Left ventricle myocardium inferior (tissue), 1 donor: ENCODE measurements at regions not wholly inside any gene's neighbourhood (a gene's known extent, or its start where the extent isn't known, plus 50 kb on each side); places are given as distances from the start of the nearest gene placed in this dataset.

ENCODE experiments used
- DNase-seq: peaks from one replicate; pipeline ENCODE4 v3.0.0-alpha.2; 2020
- H3K27ac ChIP-seq: fragments of 200-600 bp; replicated peaks from 2 replicates; pipeline ENCODE4 v1.8.0; 2021
- H3K27me3 ChIP-seq: fragments of 200-600 bp; 2 replicates; pipeline ENCODE4 v1.8.0; 2021; ENCODE audit warnings: low read depth
- H3K36me3 ChIP-seq: fragments of 200-600 bp; 2 replicates; pipeline ENCODE4 v1.8.0; 2021
- H3K4me1 ChIP-seq: fragments of 200-600 bp; 2 replicates; pipeline ENCODE4 v1.8.0; 2021
- H3K4me3 ChIP-seq: fragments of 200-600 bp; 2 replicates; pipeline ENCODE4 v1.8.0; 2021; ENCODE audit warnings: mild to moderate bottlenecking, moderate library complexity
- H3K9me3 ChIP-seq: fragments of 200-600 bp; replicated peaks from 2 replicates; pipeline ENCODE4 v1.8.0; 2021
- intact Hi-C: fragments of 100-400 bp; cut with micrococcal nuclease; formaldehyde crosslinking; loops from one replicate; pipeline ENCODE4 v1.11.0; 2022
- TF ChIP-seq, protein P1 (sequence below): fragments of 200-600 bp; IDR thresholded peaks from 2 replicates; pipeline ENCODE4 v1.8.0; 2021; ENCODE audit warnings: antibody characterized with exemption, mild to moderate bottlenecking, borderline replicate concordance
- donor health status: DM: no; HTN: yes; CAD: no; lungs with severe emphysema.

GRCh38 chr16:80362816-80363215, 178.0 kb upstream of the DYNLRB2 start:
- intact Hi-C loops = no loop called here
- Histone ChIP-seq H3K9me3 (no peaks in the 10 kb centered on the region), H3K27ac (no peak overlapping the region), H3K4me3 (no peak overlapping the region), H3K27me3 (peaks cover 12% of the 10 kb centered on the region), H3K36me3 (no peaks in the 10 kb centered on the region), H3K4me1 (no peaks in the 10 kb centered on the region)
- no peak for DNase-seq
- TF ChIP-seq, protein P1, sequence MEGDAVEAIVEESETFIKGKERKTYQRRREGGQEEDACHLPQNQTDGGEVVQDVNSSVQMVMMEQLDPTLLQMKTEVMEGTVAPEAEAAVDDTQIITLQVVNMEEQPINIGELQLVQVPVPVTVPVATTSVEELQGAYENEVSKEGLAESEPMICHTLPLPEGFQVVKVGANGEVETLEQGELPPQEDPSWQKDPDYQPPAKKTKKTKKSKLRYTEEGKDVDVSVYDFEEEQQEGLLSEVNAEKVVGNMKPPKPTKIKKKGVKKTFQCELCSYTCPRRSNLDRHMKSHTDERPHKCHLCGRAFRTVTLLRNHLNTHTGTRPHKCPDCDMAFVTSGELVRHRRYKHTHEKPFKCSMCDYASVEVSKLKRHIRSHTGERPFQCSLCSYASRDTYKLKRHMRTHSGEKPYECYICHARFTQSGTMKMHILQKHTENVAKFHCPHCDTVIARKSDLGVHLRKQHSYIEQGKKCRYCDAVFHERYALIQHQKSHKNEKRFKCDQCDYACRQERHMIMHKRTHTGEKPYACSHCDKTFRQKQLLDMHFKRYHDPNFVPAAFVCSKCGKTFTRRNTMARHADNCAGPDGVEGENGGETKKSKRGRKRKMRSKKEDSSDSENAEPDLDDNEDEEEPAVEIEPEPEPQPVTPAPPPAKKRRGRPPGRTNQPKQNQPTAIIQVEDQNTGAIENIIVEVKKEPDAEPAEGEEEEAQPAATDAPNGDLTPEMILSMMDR = no peak

DNA sequence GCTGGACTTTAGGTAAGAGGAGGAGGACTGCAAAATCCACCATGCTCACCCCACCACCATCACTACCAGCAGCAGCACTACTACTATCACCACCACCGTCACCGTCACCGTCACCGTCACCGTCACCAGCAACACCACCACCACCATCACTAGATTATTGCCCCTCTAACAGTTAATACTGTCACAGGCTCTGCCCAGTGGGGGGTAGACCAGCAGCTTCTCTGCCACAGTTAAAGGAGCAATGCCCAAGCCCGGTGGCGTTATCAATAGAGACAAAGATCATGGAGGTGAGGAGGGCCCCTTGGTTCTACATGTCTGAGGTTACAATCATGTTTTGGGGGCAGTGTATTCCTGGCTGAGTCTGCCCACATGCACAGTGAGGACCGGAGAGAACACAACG, 184.4 kb upstream of the DYNLRB2 start:
- H3K36me3 ChIP-seq = no peaks in the 10 kb centered on the region
- intact Hi-C loops = no loop called here
- H3K27ac ChIP-seq = no peak overlapping the region
- no peaks in the 10 kb centered on the region for H3K4me1 ChIP-seq
- H3K4me3 ChIP-seq = no peak overlapping the region
- no peak for DNase-seq
- peaks cover under 1% of the 10 kb centered on the region for H3K27me3 ChIP-seq
- TF ChIP-seq, protein P1 = no peak
- H3K9me3 ChIP-seq = no peaks in the 10 kb centered on the region

GRCh38 chr16:80355335-80355734, 185.5 kb upstream of the DYNLRB2 start:
- Histone ChIP-seq H3K9me3 (no peaks in the 10 kb centered on the region), H3K4me3 (no peak overlapping the region), H3K27me3 (no peaks in the 10 kb centered on the region), H3K4me1 (no peaks in the 10 kb centered on the region), H3K36me3 (no peaks in the 10 kb centered on the region), H3K27ac (no peak overlapping the region)
- no peak for DNase-seq
- TF ChIP-seq, protein P1 = no peak
- intact Hi-C loops = no loop called here

GRCh38 chr16:80350061-80350460, 190.7 kb upstream of the DYNLRB2 start:
- no peaks in the 10 kb centered on the region for H3K36me3 ChIP-seq
- no peak overlapping the region for H3K27ac ChIP-seq
- no peak for DNase-seq
- no peak overlapping the region for H3K4me3 ChIP-seq
- H3K9me3 ChIP-seq = peaks cover 6% of the 10 kb centered on the region
- intact Hi-C loops = no loop called here
- H3K4me1 ChIP-seq = no peaks in the 10 kb centered on the region
- TF ChIP-seq, protein P1 = no peak
- no peaks in the 10 kb centered on the region for H3K27me3 ChIP-seq

GRCh38 chr16:80347900-80348299, 192.9 kb upstream of the DYNLRB2 start:
- TF ChIP-seq, protein P1 = no peak
- Histone ChIP-seq H3K4me1 (no peaks in the 10 kb centered on the region), H3K4me3 (no peak overlapping the region), H3K27ac (no peak overlapping the region), H3K9me3 (peaks cover 6% of the 10 kb centered on the region), H3K36me3 (no peaks in the 10 kb centered on the region), H3K27me3 (no peaks in the 10 kb centered on the region)
- peak; percentile 65 for DNase-seq
- intact Hi-C loops = no loop called here

- H3K27me3 ChIP-seq = no peaks in the 10 kb centered on the region
- DNase-seq = no peak
These were observed 193.8 kb upstream of the DYNLRB2 start for GRCh38 chr16:80347002-80347401.

More at GRCh38 chr16:80347002-80347401, 193.8 kb upstream of the DYNLRB2 start:
- intact Hi-C loops = no loop called here
- Histone ChIP-seq H3K36me3 (no peaks in the 10 kb centered on the region), H3K4me3 (no peak overlapping the region), H3K4me1 (no peaks in the 10 kb centered on the region), H3K9me3 (peaks cover 6% of the 10 kb centered on the region), H3K27ac (no peak overlapping the region)
- TF ChIP-seq, protein P1 = no peak
